Inferior parietal cortex (tissue), 1 donor: ENCODE measurements at regions not wholly inside any gene's neighbourhood (a gene's known extent, or its start where the extent isn't known, plus 50 kb on each side); places are given as distances from the start of the nearest gene placed in this dataset.
"Not testable (repeated sequence)": the region's sequence is repeated elsewhere in the genome, so short reads cannot be mapped to it uniquely, and the experiment has no call there.

ENCODE experiments used
- DNase-seq: peaks from one replicate; pipeline ENCODE4 v3.0.0-alpha.2; 2016; ENCODE audit errors: extremely low spot score

DNA sequence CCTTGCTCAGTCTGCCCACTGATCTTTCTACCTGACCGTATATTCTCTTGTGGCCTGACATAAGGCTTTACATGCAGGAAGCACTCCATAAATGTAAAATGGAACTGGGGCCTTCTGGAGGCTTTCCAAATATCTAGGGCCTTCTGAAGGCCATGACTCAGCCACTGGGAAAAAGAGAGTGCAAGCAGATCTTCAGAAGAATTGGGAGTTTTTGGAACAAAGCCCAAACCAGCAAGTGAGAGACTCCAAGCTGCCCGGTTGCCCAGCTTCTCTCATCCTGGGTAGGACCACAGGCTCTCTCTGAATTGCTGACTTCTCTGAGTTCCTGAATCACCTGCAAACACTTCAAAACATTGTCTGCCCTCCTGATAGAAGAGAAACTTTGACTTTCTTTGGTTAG, 107.9 kb upstream of the BMAL1 start:
- no peak for DNase-seq

DNA sequence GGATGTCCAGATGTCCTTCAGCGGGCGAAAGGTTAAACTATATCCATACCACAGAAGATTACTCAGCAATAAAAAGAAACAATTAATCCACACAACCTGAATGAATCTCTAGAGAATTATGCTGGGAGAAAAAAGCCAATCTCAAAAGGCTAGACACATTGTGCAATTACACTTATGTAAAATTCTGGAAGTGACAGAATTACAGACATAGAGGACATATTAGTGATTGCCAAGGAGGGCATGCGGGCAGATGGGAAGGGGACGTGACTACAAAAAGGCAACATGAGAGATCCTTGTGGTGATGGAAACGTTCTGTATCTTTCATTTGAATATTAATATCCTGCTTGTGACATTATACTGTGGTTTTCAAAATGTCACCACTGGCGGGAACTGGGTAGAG, 103.5 kb upstream of the BMAL1 start:
- no peak for DNase-seq

DNA sequence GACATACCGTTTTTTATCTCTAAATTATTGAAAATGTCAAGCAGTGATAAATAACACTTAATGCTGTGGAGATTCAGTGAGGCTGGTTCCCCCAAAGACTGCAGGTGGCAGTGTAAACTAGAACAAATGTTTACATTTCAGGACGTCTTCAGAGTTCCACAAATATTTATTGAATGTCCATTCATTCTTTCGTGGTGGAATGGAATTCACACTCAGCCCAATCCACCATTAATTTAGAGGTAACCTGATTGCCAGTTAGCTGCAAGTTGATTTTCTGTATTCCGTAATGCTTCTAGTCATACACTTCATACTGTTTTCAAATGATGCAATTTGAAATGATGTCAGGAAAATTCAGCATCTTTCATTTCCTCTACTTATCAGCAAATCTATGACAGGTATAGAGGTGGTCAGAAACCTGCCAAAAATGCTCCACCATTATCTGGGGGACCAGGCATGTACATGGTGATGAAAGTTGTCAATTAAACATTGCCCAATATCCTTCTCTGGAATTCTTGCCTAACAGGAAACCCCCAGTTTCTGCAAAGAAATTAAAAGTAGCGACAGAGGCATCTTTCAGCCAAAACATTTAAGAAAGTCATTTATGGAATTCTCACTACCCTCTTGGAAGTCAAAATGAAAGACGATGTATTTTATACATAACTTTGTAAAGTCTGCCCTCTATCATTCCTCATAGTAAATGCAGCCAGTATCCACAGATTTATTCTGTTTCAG, 94.3 kb upstream of the BMAL1 start:
- DNase-seq, result peak; percentile 62

DNA sequence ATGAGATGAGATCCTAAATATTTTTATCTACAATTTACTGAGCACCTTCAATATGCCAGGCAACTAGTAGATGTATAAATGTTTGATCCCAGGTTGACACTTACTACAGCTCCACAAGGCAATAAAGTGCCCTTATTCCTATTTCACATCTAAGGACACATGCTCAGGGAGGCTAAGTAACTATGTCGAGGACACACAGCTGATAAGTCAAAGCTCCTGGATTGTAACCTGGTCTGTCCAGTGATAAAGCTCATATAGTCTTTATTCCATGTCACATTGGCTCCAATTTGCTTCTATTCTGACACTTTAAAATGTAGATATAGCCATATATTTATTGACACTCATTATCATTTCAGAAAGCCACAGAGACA, 93.8 kb upstream of the BMAL1 start:
- DNase-seq, result no peak

DNA sequence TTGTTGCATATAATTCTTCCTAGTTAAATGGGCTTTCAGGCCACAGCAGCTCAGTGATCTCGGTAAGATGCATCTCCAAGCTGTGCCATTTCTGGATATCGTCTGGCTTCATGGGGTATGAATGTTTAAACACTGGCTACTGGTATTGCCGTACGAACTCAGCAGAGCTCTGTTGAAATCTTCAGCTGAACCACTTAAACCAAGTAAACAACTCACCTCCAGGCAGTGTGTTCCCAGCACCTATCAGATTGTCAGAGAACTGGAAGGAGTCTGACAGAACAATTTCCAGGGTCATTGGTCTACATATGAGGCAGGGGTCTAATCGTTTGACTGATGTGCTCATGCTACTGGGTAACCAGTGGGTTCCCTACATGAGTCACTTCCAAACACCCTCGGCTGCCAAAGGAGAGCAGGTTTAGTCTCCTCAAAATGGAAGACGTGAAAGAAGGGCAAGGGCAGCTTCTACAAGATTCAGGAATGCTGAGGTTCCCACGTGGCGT, 93.2 kb upstream of the BMAL1 start:
- no peak for DNase-seq

DNA sequence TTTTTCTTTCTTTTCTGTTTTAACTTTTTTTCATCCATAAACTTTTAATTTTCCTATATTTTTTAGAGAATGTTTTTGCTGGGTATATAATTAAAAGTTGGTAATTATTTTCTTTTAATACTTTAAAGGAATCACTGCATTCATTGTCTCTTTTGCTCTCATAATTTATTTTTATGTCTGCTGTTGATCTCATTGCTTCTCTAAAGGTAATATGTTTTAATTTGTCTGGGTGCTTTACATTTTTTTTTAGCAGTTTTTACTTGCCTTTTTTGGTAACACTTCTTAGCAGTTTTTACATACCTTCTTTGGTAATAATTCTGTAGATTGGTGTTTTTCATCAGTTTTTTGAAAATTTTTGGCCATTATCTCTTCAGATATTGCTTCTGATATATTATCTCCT, 89.4 kb upstream of the BMAL1 start:
- no peak for DNase-seq

DNA sequence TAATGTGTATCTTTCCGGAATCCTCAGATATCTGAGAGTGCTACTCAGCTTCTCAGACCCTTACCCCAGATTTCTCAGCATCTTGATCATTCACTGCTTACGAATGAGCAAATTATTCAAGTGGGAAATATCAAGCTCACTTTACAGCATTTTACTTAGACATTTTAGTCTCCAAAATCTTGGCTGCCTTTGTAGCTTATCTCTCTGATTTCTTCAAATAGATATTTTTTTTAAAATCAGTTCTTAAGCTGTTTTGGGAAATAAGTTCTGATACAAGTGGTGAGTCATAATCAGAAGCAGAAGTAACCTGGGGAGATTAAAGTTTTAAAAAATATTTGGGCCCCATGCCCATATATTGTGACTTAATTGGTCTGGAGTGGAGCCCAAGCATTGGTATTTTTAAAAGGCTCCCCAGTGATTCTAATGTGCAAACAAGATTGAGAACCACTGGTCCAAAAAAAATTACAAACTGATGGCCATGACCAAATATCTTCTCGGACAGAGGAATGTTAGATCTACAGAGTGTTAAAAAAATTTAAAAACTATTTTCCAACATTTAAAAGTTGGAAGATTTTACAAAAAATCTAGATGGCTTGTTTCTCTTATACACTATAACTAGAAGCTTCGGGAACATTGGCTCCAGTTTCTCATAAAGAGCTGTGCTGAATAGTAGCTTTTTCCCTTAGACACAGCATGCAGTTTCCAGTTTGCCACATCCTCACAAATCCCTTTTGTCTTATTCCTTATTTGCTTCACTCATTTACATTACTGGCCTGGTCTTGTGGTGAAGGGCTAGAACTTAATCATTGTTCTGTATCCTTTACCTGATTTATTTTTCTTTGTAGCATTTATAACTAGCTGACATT, 87.8 kb upstream of the BMAL1 start:
- no peak for DNase-seq

DNA sequence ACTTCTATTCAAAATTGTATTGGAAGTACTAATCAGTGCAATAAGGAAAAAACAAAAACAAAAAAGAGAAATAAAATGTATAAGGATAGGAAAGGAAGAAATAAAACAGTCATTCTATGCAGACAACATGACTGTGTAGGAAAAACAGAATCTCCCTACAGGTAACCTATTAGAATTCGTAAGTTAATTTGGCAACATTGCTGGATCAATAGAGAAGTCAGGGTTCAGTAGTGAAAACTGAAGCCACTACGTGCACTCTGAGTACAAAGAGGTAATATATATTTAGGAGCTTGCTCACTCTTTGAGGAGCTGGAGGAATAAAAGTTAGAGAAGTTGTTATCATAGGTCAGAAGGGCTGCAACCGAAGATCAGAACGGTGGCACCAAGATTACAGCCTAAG, 84.0 kb upstream of the BMAL1 start:
- no peak for DNase-seq

DNA sequence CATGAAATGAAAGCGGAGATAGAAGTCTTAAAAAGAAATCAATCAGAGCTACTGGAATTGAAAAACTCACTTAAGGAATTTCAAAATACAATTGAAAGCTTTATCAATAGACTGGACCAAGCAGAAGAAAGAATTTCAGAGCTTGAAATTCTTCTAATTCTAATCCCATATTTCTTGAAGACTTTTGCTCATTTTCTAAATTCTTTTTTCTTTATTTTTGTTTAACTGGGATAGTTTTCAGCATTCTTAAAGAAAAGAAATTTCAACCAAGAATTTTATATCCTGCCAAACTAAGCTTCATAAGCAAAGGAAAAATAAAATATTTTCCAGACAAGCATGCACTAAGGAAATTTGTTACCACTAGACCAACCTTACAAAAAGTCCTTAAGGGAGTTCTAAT, 80.2 kb upstream of the BMAL1 start:
- DNase-seq, result not testable (repeated sequence)

DNA sequence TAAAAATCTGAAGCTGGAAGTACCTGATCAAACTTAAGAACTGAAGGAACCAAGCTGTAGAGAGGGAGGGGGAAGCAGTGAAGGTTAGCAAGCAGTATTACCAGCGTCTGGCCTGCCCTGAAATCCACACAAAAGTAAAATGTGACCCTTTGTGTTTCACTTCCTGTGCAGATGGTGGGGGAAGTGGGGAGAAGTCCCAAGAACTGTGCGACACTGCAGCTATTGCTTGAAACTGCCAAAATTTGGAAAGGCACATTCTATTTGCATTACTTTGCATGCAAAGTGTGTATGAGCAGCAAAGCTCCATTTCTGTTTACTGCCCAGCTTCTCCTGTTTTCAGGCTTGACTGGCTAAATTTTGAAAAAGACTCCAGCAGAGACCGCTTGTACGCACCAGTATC, 72.1 kb upstream of the BMAL1 start:
- no peak for DNase-seq

DNA sequence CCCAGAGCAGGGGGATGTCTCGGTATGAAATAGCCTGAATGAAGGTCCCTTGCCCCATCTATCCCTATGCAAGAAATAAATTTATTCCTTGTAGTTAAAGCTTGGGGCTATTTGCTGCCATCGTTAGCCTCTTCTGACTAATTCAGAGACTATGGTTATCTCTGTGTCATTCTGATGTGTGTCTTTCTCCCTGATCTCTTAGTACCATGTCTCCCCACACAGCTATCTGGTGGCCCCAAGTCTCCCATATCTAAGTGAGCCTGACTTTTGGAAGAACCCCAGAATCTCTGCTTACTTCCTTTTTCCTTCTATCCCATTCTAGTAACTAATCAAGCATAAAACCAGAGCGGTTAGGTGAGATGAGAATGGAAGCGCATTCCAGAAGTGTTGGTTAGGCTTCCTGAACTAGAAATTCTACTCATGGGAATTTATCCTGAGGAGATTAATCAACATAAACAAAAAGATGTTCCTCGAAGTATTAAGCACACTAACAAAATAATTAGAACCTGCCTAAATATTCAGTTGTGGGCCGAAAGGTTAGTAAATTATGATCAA, 71.4 kb upstream of the BMAL1 start:
- DNase-seq, result no peak

DNA sequence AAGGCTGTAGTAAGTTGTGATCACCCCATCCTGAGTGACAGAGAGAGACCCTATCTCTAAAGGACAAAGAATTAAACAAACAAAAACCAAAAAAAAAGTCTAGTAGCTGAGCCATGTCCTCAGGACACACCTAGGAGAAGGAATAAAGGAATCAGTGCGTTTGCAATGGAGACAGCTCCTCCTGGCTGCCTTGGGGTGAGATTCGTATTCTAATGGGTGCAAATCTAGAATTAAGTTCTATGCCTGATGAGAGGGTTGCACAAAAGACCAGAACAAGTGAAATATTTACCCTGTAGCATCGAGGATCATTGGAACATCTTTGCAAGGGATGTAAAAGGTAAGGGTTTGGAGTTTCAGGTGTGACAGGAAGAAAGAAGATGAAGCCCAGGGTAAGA, 70.3 kb upstream of the BMAL1 start:
- DNase-seq, result no peak

DNA sequence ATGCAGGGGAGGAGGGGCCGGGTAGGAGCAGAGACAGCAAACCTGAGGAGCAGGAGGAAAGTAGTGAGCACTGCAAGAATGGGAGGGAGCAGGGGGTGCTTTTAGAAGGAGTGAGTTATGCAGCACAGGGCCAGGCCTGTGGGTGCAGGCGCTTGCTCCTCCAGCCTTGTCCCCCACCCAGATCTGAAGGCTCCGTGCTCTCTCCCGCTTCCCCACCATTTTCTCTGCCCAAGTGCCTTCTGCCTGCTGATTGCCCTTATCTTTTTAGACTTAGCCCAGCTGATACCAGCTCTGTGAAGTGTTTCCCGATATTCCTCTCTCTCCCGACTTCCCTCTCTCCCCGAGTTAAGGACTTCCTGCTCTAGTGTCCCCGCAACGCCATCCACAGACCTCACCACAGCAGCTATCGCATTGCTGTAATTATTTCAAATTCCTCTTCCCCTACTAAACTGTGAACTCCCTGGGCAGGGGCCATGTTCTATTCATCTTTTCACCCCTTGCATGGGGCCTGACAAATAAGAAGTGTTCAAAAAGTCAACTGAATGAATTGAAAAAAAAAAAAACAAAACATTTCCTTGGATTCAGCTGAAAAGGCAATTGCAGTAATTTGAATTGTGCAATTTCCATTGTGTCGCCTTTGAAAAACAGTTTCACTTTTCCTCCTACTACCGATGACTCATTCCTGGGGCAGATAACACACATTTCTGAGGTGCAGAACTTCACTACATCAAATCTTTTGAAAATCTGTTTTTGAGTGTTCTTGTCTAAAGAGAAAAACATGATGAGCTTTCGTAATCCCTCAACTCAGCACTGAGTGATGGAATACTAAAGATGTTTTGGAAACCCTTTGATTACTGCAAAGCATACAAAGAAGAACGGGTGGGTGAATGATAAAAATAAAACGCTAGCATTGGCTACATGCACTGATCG, 69.7 kb upstream of the BMAL1 start:
- peak; percentile 66 for DNase-seq

DNA sequence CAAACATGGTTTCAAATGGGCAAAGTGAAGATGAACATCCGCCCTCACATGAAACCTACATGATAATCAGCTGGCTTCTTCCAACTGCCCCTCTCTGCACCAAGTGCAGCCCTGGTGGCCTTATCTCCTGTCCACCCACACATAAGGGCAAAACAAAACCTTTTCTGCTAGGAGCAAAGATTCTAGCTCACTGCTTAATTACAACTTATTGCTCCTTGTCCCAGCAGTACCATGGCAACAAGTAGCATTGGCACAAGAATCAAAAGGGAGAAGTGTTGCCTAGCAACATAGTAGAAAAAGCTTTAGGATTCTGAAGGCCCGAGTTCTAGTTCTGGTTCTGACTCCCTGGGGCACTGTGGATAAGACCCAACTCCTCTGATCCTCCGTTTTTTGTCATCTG, 68.7 kb upstream of the BMAL1 start:
- no peak for DNase-seq

DNA sequence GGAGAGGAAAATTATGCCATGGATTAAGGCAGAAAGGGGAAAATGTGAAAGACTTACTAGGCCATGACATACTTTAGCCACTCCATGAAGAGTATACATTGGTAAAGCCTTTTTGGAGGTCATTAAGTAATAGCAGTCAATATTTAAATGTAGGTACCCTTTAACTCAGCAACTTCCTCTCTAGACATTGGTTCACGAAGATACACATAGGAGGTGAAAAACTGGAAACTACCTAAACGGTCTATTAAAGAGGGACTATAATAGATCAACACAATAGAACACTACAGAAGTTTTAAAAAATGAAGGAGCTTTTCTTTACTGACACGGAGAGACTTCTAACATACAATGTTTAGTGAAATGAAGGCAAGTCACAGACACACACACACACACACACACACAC, 68.2 kb upstream of the BMAL1 start:
- DNase-seq, result no peak

DNA sequence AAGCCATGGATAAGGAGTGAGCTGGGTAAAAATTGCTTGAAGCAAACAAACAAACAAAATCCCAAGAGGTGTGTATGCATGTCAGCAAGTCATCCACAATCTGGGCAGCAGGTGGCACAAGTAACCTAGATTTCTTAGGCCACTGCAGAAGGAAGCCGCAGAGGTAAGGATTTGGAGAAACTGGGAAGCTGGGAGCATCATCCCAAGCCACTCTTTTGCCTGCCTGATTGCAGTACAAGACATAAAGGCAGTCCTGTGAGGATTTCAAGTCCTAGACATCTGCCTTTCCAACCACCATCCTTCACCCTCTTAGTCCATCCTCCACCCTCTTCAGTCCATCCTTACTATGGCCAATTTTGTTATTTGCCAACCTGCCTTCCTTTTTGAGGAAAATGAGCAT, 67.2 kb upstream of the BMAL1 start:
- DNase-seq, result peak; percentile 72

DNA sequence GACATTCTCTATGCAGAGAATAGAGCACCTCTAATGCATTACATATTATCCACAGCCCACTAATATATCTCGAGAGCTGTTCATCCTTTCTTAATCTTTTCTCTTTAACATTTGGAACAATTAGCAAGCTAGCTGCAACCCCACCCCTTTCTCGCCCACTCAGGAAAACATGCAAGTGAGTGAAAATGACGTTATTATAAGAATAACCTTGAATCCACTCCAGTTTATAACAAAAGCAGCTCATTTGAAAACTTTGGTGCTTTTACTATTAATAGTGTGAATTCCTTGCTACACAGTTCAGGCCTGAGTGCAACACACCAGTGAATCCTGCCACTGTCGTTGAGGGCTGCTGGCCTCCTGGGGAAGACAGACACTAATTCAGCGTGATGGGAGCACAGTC, 63.3 kb upstream of the BMAL1 start:
- no peak for DNase-seq

DNA sequence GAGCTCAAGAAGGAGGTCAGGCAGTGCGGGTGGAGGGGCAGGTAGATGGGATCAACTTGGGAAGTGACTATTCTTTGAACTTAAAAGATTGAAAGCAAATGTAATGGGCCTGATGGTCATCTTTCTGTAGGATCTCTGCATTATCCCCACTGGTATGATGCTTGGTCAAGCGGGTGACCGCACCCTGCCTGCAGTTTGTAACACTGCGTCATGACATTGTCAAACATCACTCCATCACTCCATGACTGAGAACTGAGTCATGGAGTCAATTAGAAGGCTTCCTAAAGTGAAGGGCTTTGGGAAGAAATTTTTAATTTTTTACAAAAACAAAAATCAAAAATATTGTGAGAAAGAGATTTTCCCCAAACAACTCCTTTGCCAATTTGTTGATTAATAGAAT, 62.4 kb upstream of the BMAL1 start:
- no peak for DNase-seq

DNA sequence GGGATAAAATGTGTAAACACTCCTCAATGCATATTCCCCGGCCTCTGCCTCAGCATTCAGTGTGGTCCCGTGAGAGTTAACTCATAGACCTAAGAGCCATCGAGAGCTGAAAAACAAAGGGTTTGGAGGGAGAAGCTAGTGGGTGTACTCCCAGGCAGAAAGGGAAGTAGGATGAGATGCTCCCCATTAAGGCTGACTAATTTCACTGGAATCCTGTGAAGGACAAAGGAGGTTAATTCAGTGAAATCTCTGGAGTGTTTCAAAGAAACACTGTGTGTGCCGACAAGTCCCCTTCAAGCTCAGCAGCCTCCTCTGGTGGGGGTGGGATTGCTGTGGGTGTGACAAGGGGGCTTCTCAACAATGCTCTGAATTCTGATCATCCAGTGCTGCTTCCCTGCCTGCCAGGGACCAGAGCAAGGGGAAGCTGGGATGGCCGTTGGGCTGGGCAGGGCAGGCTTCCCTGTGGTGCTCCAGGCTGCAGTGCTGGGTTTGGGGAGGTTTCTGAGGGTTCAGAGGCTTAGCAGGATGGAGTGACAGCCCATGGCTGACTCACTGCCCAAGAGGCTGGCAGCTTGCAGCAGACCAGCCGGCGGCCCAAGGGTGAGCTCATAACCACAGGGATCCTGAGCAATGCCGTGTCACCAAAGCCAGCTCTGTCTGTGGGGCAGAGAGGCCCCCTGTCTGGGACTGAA, 61.4 kb upstream of the BMAL1 start:
- no peak for DNase-seq

DNA sequence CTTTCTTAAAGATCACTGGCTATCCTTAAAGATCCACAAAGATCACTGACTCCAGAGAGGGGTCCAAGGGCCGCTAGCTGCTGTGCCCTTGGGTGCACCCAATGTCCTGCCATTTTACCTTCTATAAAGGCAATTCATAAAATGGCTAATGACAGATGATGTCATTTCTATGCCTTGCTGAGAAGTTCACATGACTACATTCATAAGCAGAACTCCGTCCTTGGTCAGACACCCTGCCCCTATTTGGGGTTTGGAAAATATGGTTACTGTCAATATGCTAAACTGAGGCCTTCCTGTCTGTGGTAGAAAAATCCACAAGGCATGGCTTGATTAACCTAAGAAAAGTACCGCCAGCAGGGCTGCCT, 60.9 kb upstream of the BMAL1 start:
- DNase-seq, result no peak

DNA sequence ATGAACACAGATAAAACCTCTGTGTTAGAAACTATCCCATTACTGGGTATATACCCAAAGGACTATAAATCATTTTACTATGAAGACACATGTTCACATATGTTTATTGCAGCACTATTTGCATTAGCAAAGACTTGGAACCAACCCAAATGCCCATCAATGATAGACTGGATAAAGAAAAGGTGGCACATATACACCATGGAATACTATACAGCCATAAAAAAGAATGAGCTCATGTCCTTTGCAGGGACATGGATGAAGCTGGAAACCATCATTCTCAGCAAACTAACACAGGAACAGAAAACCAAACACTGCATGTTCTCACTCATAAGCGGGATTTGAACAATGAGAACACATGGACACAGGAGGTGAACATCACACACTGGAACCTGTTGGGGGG, 58.9 kb upstream of the BMAL1 start:
- DNase-seq, result not testable (repeated sequence)
